ENCODE measurements at regions not wholly inside any gene's neighbourhood (a gene's known extent, or its start where the extent isn't known, plus 50 kb on each side); places are given as distances from the start of the nearest gene placed in this dataset.
"Not testable (repeated sequence)": the region's sequence is repeated elsewhere in the genome, so short reads cannot be mapped to it uniquely, and the experiment has no call there.

DNA sequence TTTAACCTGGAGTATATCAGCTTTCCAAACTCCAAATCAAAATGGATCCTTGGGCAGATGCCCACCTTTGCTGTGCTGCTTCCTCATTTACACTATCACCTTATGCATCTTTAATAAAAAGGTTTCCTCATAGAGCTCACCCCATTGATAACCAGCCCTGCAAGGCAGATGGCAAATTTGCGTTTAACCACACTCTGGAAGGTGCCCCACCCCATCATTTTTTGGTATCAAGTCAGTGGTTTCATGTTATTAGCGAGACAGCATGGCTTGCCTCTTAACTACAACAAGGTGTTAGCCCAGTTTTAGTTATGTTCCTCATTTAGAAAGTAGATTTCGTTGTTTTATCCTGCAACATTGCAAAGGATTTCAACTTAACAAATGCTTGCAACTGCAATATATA lies 214.0 kb upstream of the WDFY3 start:
- ATAC-seq (ENCODE audit: low FRiP score) (no peak), DNase-seq (no peak)
- intact Hi-C loops (cut with DNase I) = no loop called here
- H3K27ac ChIP-seq (ENCODE audit: low read depth in 1 of 2, low read length in 2 of 2) = no peak overlapping the region
- H3K4me3 ChIP-seq (ENCODE audit: low read length in 2 of 2) = no peak overlapping the region
- no peaks in the 10 kb centered on the region for H3K4me1 ChIP-seq (ENCODE audit: control insufficient read depth in 1 of 2, insufficient read depth in 2 of 2, low read length in 2 of 2)
- 77 to 78% methylated on average over 3 of the region's 3 CpGs for WGBS, 2 donors
- H3K27me3 ChIP-seq (ENCODE audit: control insufficient read depth in 1 of 2, insufficient read depth in 2 of 2, low read length in 1 of 2) = no peaks in the 10 kb centered on the region
- no peaks in the 10 kb centered on the region for H3K36me3 ChIP-seq (ENCODE audit: control insufficient read depth in 1 of 2, insufficient read depth in 2 of 2, low read length in 1 of 2)
- no peaks in the 10 kb centered on the region for H3K9me3 ChIP-seq (ENCODE audit: control insufficient read depth, low read length)

DNA sequence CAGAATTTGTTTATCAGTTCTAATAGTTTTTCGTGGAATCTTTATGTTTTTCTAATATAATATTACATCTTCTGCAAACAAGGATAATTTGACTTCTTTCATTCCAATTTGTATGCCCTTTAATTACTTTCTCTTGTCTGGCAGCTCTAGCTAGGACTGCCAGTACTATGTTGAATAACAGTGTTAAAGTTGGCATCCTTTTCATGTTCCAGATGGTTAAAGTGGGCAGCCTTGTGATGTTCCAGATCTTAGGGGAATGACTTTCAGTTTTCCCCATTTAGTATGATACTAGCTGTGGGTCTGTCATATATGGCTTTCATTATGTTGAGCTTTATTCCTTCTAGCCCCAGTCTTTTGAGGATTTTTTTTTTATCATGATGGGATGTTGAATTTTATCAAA lies 220.6 kb upstream of the WDFY3 start:
- H3K27ac ChIP-seq (ENCODE audit: low read depth in 1 of 2, low read length in 2 of 2) = no peak overlapping the region
- WGBS, 2 donors = 65 to 74% methylated on average over 1 of the region's 1 CpG
- no peak for DNase-seq
- no peaks in the 10 kb centered on the region for H3K4me1 ChIP-seq (ENCODE audit: control insufficient read depth in 1 of 2, insufficient read depth in 2 of 2, low read length in 2 of 2)
- H3K27me3 ChIP-seq (ENCODE audit: control insufficient read depth in 1 of 2, insufficient read depth in 2 of 2, low read length in 1 of 2) = no peaks in the 10 kb centered on the region
- H3K36me3 ChIP-seq (ENCODE audit: control insufficient read depth in 1 of 2, insufficient read depth in 2 of 2, low read length in 1 of 2) = no peaks in the 10 kb centered on the region
- H3K9me3 ChIP-seq (ENCODE audit: control insufficient read depth, low read length) = no peaks in the 10 kb centered on the region
- intact Hi-C loops (cut with DNase I) = no loop called here
- no peak overlapping the region for H3K4me3 ChIP-seq (ENCODE audit: low read length in 2 of 2)
- no peak for ATAC-seq (ENCODE audit: low FRiP score)

DNA sequence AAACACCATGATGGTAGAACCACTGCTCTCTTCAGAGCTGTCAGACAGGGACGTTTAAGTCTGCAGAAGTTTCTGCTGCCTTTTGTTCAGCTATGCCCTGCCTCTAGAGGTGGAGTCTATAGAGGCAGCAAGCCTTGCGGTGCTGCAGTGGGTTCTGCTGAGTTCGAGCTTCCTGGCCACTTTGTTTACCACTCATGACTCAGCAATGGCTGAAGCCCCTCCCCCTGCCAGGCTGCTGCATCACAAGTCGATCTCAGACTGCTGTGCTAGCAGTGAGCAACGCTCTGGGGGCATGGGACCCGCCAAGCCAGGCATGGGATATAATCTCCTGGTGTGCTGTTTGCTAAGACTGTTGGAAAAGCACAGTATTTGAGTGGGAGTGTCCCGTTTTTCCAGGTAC lies 229.5 kb upstream of the WDFY3 start:
- 73 to 75% methylated on average over 7 of the region's 7 CpGs for WGBS, 2 donors
- DNase-seq; H3K27me3 ChIP-seq (ENCODE audit: control insufficient read depth in 1 of 2, insufficient read depth in 2 of 2, low read length in 1 of 2); H3K9me3 ChIP-seq (ENCODE audit: control insufficient read depth, low read length); intact Hi-C loops (cut with DNase I); ATAC-seq (ENCODE audit: low FRiP score); H3K4me3 ChIP-seq (ENCODE audit: low read length in 2 of 2); H3K36me3 ChIP-seq (ENCODE audit: control insufficient read depth in 1 of 2, insufficient read depth in 2 of 2, low read length in 1 of 2); H3K4me1 ChIP-seq (ENCODE audit: control insufficient read depth in 1 of 2, insufficient read depth in 2 of 2, low read length in 2 of 2); H3K27ac ChIP-seq (ENCODE audit: low read depth in 1 of 2, low read length in 2 of 2): not testable (repeated sequence)

DNA sequence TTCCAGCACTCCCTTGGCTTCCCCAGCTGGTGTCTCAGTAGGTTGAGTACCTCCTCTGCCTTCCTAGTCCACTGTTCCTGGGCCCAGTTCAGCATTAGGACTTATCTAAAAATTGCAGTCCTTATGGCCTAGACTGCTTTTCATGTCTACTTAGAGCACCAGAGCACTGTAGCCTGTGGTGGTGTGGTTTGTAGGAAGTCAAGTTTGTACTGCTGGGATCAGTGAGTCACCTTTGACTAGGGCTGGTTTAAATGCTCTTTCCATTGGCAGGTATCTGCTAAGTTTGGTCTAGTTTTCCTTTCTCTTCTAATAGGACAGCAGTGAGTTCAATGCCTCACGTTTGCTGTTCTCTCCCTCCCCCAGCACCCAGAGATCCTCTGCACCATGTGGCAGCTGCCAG lies 233.6 kb upstream of the WDFY3 start:
- intact Hi-C loops (cut with DNase I) = no loop called here
- WGBS, 2 donors = 36 to 67% methylated on average over 1 of the region's 1 CpG

DNA sequence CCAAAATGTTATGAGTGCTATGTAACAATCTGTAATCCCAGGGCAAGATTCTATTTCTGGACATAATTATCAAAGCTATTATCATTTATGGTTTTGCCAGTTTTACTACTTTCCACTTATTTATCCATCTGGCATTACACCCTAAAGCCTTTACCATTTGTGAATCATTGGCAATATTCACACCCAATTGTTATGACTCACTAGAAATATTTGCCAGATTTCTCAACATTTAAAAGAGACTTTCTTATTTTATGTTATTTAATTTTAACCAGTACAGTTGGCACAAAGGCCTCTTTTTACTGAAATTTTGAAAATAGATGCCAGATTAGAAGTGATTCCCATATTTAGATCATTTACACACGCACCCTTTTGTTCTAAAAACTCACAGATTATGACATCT lies 242.7 kb upstream of the WDFY3 start:
- WGBS, 2 donors = 52 to 56% methylated on average over 1 of the region's 1 CpG

More for the DNA sequence above, 233.6 kb upstream of the WDFY3 start:
- no peak for ATAC-seq (ENCODE audit: low FRiP score)
- Histone ChIP-seq H3K36me3 (ENCODE audit: control insufficient read depth in 1 of 2, insufficient read depth in 2 of 2, low read length in 1 of 2) (no peaks in the 10 kb centered on the region), H3K9me3 (ENCODE audit: control insufficient read depth, low read length) (peaks cover 4% of the 10 kb centered on the region), H3K27me3 (ENCODE audit: control insufficient read depth in 1 of 2, insufficient read depth in 2 of 2, low read length in 1 of 2) (no peaks in the 10 kb centered on the region), H3K4me3 (ENCODE audit: low read length in 2 of 2) (no peak overlapping the region), H3K4me1 (ENCODE audit: control insufficient read depth in 1 of 2, insufficient read depth in 2 of 2, low read length in 2 of 2) (no peaks in the 10 kb centered on the region), H3K27ac (ENCODE audit: low read depth in 1 of 2, low read length in 2 of 2) (no peak overlapping the region)
- no peak for DNase-seq

DNA sequence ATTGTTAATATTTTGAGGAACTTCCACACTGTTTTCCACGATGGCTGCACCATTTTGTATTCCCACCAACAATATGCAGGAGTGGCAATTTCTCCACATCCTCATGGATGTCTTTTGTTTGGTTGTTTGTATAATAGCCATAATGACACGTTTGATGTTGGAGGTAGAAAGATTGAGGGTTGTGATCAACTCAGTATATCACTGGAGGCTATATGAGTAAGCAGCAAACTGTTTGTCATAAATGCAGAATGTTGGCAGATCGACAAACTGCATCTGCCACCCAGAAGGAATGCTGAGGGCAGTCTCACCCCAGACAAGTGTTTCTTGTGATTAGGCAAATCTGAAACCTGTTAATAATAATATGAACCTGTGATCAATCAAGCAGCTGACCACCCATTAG lies 243.9 kb upstream of the WDFY3 start:
- H3K4me1 ChIP-seq (ENCODE audit: control insufficient read depth in 1 of 2, insufficient read depth in 2 of 2, low read length in 2 of 2) = no peaks in the 10 kb centered on the region
- no peak for DNase-seq
- H3K9me3 ChIP-seq (ENCODE audit: control insufficient read depth, low read length) = peaks cover 1% of the 10 kb centered on the region
- no peak overlapping the region for H3K4me3 ChIP-seq (ENCODE audit: low read length in 2 of 2)
- no peaks in the 10 kb centered on the region for H3K27me3 ChIP-seq (ENCODE audit: control insufficient read depth in 1 of 2, insufficient read depth in 2 of 2, low read length in 1 of 2)
- WGBS, 2 donors = 55 to 61% methylated on average over 3 of the region's 3 CpGs
- H3K27ac ChIP-seq (ENCODE audit: low read depth in 1 of 2, low read length in 2 of 2) = no peak overlapping the region
- intact Hi-C loops (cut with DNase I) = no loop called here
- no peak for ATAC-seq (ENCODE audit: low FRiP score)
- H3K36me3 ChIP-seq (ENCODE audit: control insufficient read depth in 1 of 2, insufficient read depth in 2 of 2, low read length in 1 of 2) = no peaks in the 10 kb centered on the region

More for the DNA sequence above, 242.7 kb upstream of the WDFY3 start:
- H3K4me1 ChIP-seq (ENCODE audit: control insufficient read depth in 1 of 2, insufficient read depth in 2 of 2, low read length in 2 of 2) = no peaks in the 10 kb centered on the region
- intact Hi-C loops (cut with DNase I) = no loop called here
- no peaks in the 10 kb centered on the region for H3K36me3 ChIP-seq (ENCODE audit: control insufficient read depth in 1 of 2, insufficient read depth in 2 of 2, low read length in 1 of 2)
- H3K4me3 ChIP-seq (ENCODE audit: low read length in 2 of 2) = no peak overlapping the region
- H3K9me3 ChIP-seq (ENCODE audit: control insufficient read depth, low read length) = peaks cover 1% of the 10 kb centered on the region
- no peak overlapping the region for H3K27ac ChIP-seq (ENCODE audit: low read depth in 1 of 2, low read length in 2 of 2)
- DNase-seq = no peak
- no peaks in the 10 kb centered on the region for H3K27me3 ChIP-seq (ENCODE audit: control insufficient read depth in 1 of 2, insufficient read depth in 2 of 2, low read length in 1 of 2)
- ATAC-seq (ENCODE audit: low FRiP score) = no peak

DNA sequence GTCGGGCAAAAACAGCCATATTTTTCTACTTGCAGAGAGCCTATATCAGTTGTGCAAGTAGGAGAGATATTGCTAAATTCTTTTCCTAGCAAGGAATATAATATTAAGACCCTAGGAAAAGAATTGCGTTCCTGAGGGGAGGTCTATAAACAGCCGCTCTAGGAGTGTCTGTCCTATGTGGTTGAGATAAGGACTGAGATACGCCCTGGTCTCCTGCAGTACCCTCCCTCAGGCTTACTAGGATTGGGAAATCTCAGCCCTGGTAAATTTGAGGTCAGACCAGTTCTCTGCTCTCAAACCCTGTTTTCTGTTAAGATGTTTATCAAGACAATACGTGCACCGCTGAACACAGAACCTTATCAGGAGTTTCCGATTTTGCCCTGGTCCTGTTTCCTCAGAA lies 250.1 kb upstream of the WDFY3 start:
- WGBS, 2 donors = 66 to 80% methylated on average over 7 of the region's 7 CpGs
- ATAC-seq (ENCODE audit: low FRiP score); H3K4me1 ChIP-seq (ENCODE audit: control insufficient read depth in 1 of 2, insufficient read depth in 2 of 2, low read length in 2 of 2); H3K27me3 ChIP-seq (ENCODE audit: control insufficient read depth in 1 of 2, insufficient read depth in 2 of 2, low read length in 1 of 2); intact Hi-C loops (cut with DNase I); H3K36me3 ChIP-seq (ENCODE audit: control insufficient read depth in 1 of 2, insufficient read depth in 2 of 2, low read length in 1 of 2); H3K9me3 ChIP-seq (ENCODE audit: control insufficient read depth, low read length); H3K4me3 ChIP-seq (ENCODE audit: low read length in 2 of 2); H3K27ac ChIP-seq (ENCODE audit: low read depth in 1 of 2, low read length in 2 of 2); DNase-seq: not testable (repeated sequence)

DNA sequence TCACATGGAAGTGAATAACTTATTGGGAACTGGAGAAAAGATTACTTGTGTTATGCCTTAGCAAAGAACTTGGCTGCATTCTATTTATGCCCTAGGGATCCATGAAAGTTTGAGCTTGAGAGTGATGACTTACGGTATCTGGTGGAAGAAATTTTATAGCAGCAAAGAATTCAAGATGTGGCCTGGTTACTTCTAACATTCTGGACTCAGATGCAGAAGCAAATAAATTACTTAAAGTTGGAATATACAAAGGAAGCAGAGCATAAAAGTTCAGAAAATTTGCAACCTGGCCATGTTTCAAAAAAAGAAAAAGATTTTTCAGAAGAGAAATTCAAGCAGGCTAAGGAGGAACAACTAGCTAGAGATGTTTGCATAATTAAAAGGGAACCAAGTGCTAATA lies 252.3 kb upstream of the WDFY3 start:
- Histone ChIP-seq H3K27me3 (ENCODE audit: control insufficient read depth in 1 of 2, insufficient read depth in 2 of 2, low read length in 1 of 2) (no peaks in the 10 kb centered on the region), H3K9me3 (ENCODE audit: control insufficient read depth, low read length) (peaks cover 8% of the 10 kb centered on the region), H3K36me3 (ENCODE audit: control insufficient read depth in 1 of 2, insufficient read depth in 2 of 2, low read length in 1 of 2) (no peaks in the 10 kb centered on the region), H3K4me1 (ENCODE audit: control insufficient read depth in 1 of 2, insufficient read depth in 2 of 2, low read length in 2 of 2) (no peaks in the 10 kb centered on the region), H3K27ac (ENCODE audit: low read depth in 1 of 2, low read length in 2 of 2) (no peak overlapping the region), H3K4me3 (ENCODE audit: low read length in 2 of 2) (no peak overlapping the region)
- DNase-seq (no peak), ATAC-seq (ENCODE audit: low FRiP score) (no peak)
- 88 to 92% methylated on average over 1 of the region's 1 CpG for WGBS, 2 donors
- intact Hi-C loops (cut with DNase I) = no loop called here

DNA sequence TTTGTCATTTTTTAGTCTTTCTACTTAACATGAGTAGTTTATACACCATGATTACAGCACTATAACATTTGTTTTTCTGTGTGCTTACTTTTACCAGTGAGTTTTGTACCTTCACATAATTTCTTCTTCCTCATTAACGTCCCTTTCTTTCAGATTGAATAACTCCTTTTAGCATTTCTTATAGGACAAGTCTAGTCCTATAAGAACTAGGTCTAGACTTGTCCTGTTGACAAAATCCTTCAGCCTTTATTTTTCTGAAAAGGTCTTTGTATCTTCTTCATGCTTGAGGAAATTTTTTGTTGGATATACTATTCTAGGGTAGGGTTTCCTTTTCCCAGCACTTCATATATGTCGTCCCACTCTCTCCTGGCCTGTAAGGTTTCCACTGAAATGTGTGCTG lies 253.3 kb upstream of the ARHGAP24 start:
- intact Hi-C loops (cut with DNase I) = no loop called here
- H3K4me1 ChIP-seq (ENCODE audit: control insufficient read depth in 1 of 2, insufficient read depth in 2 of 2, low read length in 2 of 2) = no peaks in the 10 kb centered on the region
- H3K27me3 ChIP-seq (ENCODE audit: control insufficient read depth in 1 of 2, insufficient read depth in 2 of 2, low read length in 1 of 2) = no peaks in the 10 kb centered on the region
- no peak overlapping the region for H3K27ac ChIP-seq (ENCODE audit: low read depth in 1 of 2, low read length in 2 of 2)
- ATAC-seq (ENCODE audit: low FRiP score) (no peak), DNase-seq (no peak)
- WGBS, 2 donors = 51 to 58% methylated on average over 2 of the region's 2 CpGs
- H3K36me3 ChIP-seq (ENCODE audit: control insufficient read depth in 1 of 2, insufficient read depth in 2 of 2, low read length in 1 of 2) = no peaks in the 10 kb centered on the region
- no peak overlapping the region for H3K4me3 ChIP-seq (ENCODE audit: low read length in 2 of 2)
- H3K9me3 ChIP-seq (ENCODE audit: control insufficient read depth, low read length) = peaks cover 8% of the 10 kb centered on the region
